ENCODE measurements at regions not wholly inside any gene's neighbourhood (a gene's known extent, or its start where the extent isn't known, plus 50 kb on each side); places are given as distances from the start of the nearest gene placed in this dataset.

DNA sequence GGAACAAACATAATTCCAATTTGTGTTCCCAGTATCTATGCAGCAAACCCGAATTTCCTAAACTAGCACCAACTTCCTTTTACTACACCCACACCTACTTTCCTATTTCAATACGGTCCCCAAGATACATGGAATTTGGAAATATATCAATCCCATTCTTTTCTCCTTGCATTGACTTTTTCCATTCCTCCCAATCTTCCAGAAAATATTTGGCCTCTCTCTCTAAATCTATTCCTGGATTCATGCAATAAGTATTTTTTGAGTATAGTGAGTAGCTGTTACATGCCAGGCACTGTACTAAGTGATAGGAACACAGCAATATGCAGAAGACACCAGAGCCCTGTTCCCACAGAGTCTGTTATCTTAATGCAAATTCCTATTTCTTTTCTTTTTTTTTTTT is 216.2 kb upstream of the PIK3R1 start:
- Histone ChIP-seq H3K4me2 (ENCODE audit: insufficient read depth, low read length) (no peak overlapping the region), H3K36me3 (ENCODE audit: control insufficient read depth in 2 of 2, extremely low read depth in 1 of 2, insufficient read depth in 2 of 2, low read length in 2 of 2) (no peaks in the 10 kb centered on the region), H3K4me3 (replicated peaks in 1 of 3; ENCODE audit: insufficient read depth in 1 of 3, low read depth in 1 of 3, low read length in 3 of 3) (no peak overlapping the region), H3K4me1 (ENCODE audit: control insufficient read depth, extremely low read depth, insufficient read depth, low read length) (peaks cover 14% of the 10 kb centered on the region), H3K79me2 (ENCODE audit: control insufficient read depth, insufficient read depth, low read length) (no peaks in the 10 kb centered on the region), H4K20me1 (replicated peaks; ENCODE audit: control insufficient read depth, extremely low read depth, insufficient read depth, low read length) (no peaks in the 10 kb centered on the region), H3K9me1 (replicated peaks; ENCODE audit: control insufficient read depth, extremely low read depth, insufficient read depth, low read length) (no peaks in the 10 kb centered on the region), H3K9ac (replicated peaks; ENCODE audit: extremely low read depth, insufficient read depth, low read length) (no peak overlapping the region), H3K27me3 (ENCODE audit: control insufficient read depth in 2 of 2, insufficient read depth in 2 of 2, low read length in 2 of 2) (no peaks in the 10 kb centered on the region), H3K9me3 (replicated peaks; ENCODE audit: control insufficient read depth, insufficient read depth, low read length) (no peaks in the 10 kb centered on the region), H3K27ac (ENCODE audit: insufficient read depth, low read depth, low read length) (peak overlapping the region; percentile 85), H2AFZ (ENCODE audit: low read depth, low read length) (peak overlapping the region; percentile 12)
- BruUV-seq (replicated peaks): no TSS peak
- intact Hi-C loops (cut with micrococcal nuclease) (loop anchor here (1.0 to 5.0 kb wide), 5 partner anchors 89 to 752 kb away; partner anchors contain the start of gene PIK3R1), dilution Hi-C loops (cut with MboI; ENCODE audit: extremely low pct_ligation_motif_present, low sequenced_read_pairs) (no loop called here)
- ChIA-PET POLR2A (no interaction called here), CTCF (no interaction called here)
- no peak for TF ChIP-seq FOS (IDR thresholded peaks at IDR 0.05; ENCODE audit: borderline replicate concordance, insufficient read depth, low read length)
- no peak for TF ChIP-seq MYC (IDR thresholded peaks at IDR 0.05; ENCODE audit: low read depth, low read length)
- TF ChIP-seq POLR2AphosphoS5 (IDR thresholded peaks at IDR 0.05; ENCODE audit: insufficient read depth, low read depth, low read length): no peak
- no peak for TF ChIP-seq EZH2 (IDR thresholded peaks at IDR 0.05; ENCODE audit: borderline replicate concordance, low read depth, low read length, severe bottlenecking)
- TF ChIP-seq POLR2A (IDR thresholded peaks at IDR 0.05; ENCODE audit: low read depth, low read length): no peak
- no peak for DNase-seq (ENCODE audit: low read depth, low spot score)
- FAIRE-seq: no peak

DNA sequence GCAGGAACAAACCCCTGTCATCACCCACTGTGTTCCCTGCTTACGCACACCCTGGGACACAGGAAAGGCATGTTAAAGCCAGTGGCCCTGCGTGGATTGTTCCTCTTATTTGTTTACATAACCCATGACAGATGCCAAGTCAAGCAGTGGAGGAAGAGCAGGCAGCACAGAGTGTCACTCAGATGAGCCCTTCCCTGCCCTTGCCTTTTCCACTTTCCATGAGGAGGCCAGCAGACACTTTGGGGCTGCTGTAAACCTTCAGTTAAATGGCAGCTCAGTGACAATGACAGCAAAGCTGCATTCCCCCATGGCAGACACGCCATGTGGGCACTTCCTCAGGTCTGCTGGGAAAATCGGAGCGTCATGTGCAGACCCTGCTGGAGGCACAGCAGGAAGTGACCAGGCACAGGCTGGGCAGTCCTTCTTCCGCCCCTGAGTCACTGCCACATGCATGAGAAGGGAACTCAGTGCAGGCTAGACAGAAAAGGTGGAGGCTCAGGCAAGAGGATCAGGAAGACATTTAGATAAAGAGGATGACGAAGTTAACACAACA is 216.8 kb upstream of the PIK3R1 start:
- intact Hi-C loops (cut with micrococcal nuclease): loop anchor here (1.0 to 5.0 kb wide), 5 partner anchors 88 to 751 kb away; partner anchors contain the start of gene PIK3R1
- no peak overlapping the region for H3K4me3 ChIP-seq (replicated peaks in 1 of 3; ENCODE audit: insufficient read depth in 1 of 3, low read depth in 1 of 3, low read length in 3 of 3)
- no peaks in the 10 kb centered on the region for H3K9me3 ChIP-seq (replicated peaks; ENCODE audit: control insufficient read depth, insufficient read depth, low read length)
- H3K36me3 ChIP-seq (ENCODE audit: control insufficient read depth in 2 of 2, extremely low read depth in 1 of 2, insufficient read depth in 2 of 2, low read length in 2 of 2): no peaks in the 10 kb centered on the region
- peak; percentile 82 for TF ChIP-seq POLR2AphosphoS5 (IDR thresholded peaks at IDR 0.05; ENCODE audit: insufficient read depth, low read depth, low read length)
- TF ChIP-seq, protein P1, sequence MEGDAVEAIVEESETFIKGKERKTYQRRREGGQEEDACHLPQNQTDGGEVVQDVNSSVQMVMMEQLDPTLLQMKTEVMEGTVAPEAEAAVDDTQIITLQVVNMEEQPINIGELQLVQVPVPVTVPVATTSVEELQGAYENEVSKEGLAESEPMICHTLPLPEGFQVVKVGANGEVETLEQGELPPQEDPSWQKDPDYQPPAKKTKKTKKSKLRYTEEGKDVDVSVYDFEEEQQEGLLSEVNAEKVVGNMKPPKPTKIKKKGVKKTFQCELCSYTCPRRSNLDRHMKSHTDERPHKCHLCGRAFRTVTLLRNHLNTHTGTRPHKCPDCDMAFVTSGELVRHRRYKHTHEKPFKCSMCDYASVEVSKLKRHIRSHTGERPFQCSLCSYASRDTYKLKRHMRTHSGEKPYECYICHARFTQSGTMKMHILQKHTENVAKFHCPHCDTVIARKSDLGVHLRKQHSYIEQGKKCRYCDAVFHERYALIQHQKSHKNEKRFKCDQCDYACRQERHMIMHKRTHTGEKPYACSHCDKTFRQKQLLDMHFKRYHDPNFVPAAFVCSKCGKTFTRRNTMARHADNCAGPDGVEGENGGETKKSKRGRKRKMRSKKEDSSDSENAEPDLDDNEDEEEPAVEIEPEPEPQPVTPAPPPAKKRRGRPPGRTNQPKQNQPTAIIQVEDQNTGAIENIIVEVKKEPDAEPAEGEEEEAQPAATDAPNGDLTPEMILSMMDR (IDR thresholded peaks at IDR 0.05; ENCODE audit: extremely low read depth in 1 of 2, insufficient read depth in 1 of 2, low read depth in 1 of 2, low read length in 2 of 2): no peak
- TF ChIP-seq MYC (IDR thresholded peaks at IDR 0.05; ENCODE audit: low read depth, low read length): peak; percentile 92
- TF ChIP-seq EZH2 (IDR thresholded peaks at IDR 0.05; ENCODE audit: borderline replicate concordance, low read depth, low read length, severe bottlenecking): no peak
- TF ChIP-seq POLR2A (IDR thresholded peaks at IDR 0.05; ENCODE audit: low read depth, low read length): peak; percentile 23
- peak; percentile 86 for TF ChIP-seq JUN (IDR thresholded peaks at IDR 0.05; ENCODE audit: borderline replicate concordance, insufficient read depth, insufficient read length, low read depth)
- TF ChIP-seq GATA2 (IDR thresholded peaks at IDR 0.05; ENCODE audit: insufficient read depth, insufficient read length, low read depth, low read length): no peak
- TF ChIP-seq, protein P2, sequence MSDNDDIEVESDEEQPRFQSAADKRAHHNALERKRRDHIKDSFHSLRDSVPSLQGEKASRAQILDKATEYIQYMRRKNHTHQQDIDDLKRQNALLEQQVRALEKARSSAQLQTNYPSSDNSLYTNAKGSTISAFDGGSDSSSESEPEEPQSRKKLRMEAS (IDR thresholded peaks at IDR 0.05; ENCODE audit: insufficient read depth, insufficient read length): no peak
- peak; percentile 87 for TF ChIP-seq FOS (IDR thresholded peaks at IDR 0.05; ENCODE audit: borderline replicate concordance, insufficient read depth, low read length)
- H3K79me2 ChIP-seq (ENCODE audit: control insufficient read depth, insufficient read depth, low read length): no peaks in the 10 kb centered on the region
- no peaks in the 10 kb centered on the region for H4K20me1 ChIP-seq (replicated peaks; ENCODE audit: control insufficient read depth, extremely low read depth, insufficient read depth, low read length)
- no peaks in the 10 kb centered on the region for H3K9me1 ChIP-seq (replicated peaks; ENCODE audit: control insufficient read depth, extremely low read depth, insufficient read depth, low read length)
- peak overlapping the region; percentile 85 for H3K27ac ChIP-seq (ENCODE audit: insufficient read depth, low read depth, low read length)
- CTCF ChIA-PET: no interaction called here
- peak overlapping the region; percentile 92 for H2AFZ ChIP-seq (ENCODE audit: low read depth, low read length)
- FAIRE-seq (peak; percentile 86), DNase-seq (ENCODE audit: low read depth, low spot score) (peak; percentile 82)
- TSS peak; percentile 50 for BruUV-seq (replicated peaks)
- H3K4me1 ChIP-seq (ENCODE audit: control insufficient read depth, extremely low read depth, insufficient read depth, low read length): peaks cover 14% of the 10 kb centered on the region
- H3K27me3 ChIP-seq (ENCODE audit: control insufficient read depth in 2 of 2, insufficient read depth in 2 of 2, low read length in 2 of 2): no peaks in the 10 kb centered on the region
- H3K9ac ChIP-seq (replicated peaks; ENCODE audit: extremely low read depth, insufficient read depth, low read length): peak overlapping the region; percentile 27
- peak overlapping the region; percentile 43 for H3K4me2 ChIP-seq (ENCODE audit: insufficient read depth, low read length)
- POLR2A ChIA-PET: no interaction called here
- dilution Hi-C loops (cut with MboI; ENCODE audit: extremely low pct_ligation_motif_present, low sequenced_read_pairs): no loop called here

Data from endothelial cell of umbilical vein (primary cell).